Gastrocnemius medialis (tissue), 4 donors: ENCODE measurements at regions not wholly inside any gene's neighbourhood (a gene's known extent, or its start where the extent isn't known, plus 50 kb on each side); places are given as distances from the start of the nearest gene placed in this dataset.

Experiments
- ATAC-seq, 2 donors: fragments of 150-250 bp; one replicate each; pipeline ENCODE4 v1.9.1; 2016
- DNase-seq, 2 donors: peaks; one replicate each; pipeline ENCODE4 v3.0.0-alpha.2; 2019
- H3K27ac ChIP-seq, 4 donors: fragments of 200-600 bp; sonication (generic); 1 replicate in 1 of 4; 2 replicates in 3 of 4; pipeline ENCODE4 v1.5.1; 2016 to 2018; ENCODE audit warnings: mild to moderate bottlenecking in 2 of 4, moderate library complexity in 1 of 4
- H3K27me3 ChIP-seq, 3 donors: fragments of 200-600 bp; sonication (generic) in 2 of 3; 1 replicate in 1 of 3; 2 replicates in 2 of 3; pipeline versions ENCODE4 v1.5.1 to v1.6.0; 2016 to 2019; ENCODE audit warnings: mild to moderate bottlenecking in 1 of 3, moderate library complexity in 1 of 3
- H3K36me3 ChIP-seq, 2 donors: fragments of 200-600 bp; sonication (generic) in 1 of 2; one replicate each; pipeline ENCODE4 v1.5.1; 2017 to 2018
- H3K4me1 ChIP-seq, 2 donors: fragments of 200-600 bp; sonication (generic) in 1 of 2; one replicate each; pipeline ENCODE4 v1.5.1; 2016 to 2017; ENCODE audit warnings: mild to moderate bottlenecking in 2 of 2
- H3K4me3 ChIP-seq, 4 donors: fragments of 200-600 bp; sonication (generic) in 3 of 4; 1 replicate in 1 of 4; 2 replicates in 3 of 4; pipeline ENCODE4 v1.5.1; 2016 to 2019; ENCODE audit warnings: mild to moderate bottlenecking in 2 of 4
- H3K9me3 ChIP-seq, 3 donors: fragments of 200-600 bp; sonication (generic) in 2 of 3; 1 replicate in 1 of 3; 2 replicates in 2 of 3; pipeline ENCODE4 v1.5.1; 2016 to 2019
- POLR2A ChIP-seq, 2 donors: fragments of 450-650 bp; IDR thresholded peaks; one replicate each; pipeline ENCODE4 v1.6.1; 2017; ENCODE audit warnings: antibody characterized with exemption in 2 of 2, mild to moderate bottlenecking in 2 of 2, moderate library complexity in 2 of 2
- in situ Hi-C, 4 donors: fragments of 200-750 bp; cut with MboI; loops; one replicate each; pipeline versions ENCODE4 v1.15.0 to v1.8.0; 2017; ENCODE audit warnings: low sequenced_read_pairs in 4 of 4
- intact Hi-C: fragments of 100-400 bp; cut with DNase I; formaldehyde crosslinking; loops from one replicate; pipeline ENCODE4 v1.15.1; 2023; ENCODE audit warnings: low total_unique reads
- TF ChIP-seq, protein P1 (sequence below), 5 experiments: fragments of 450-650 bp in 3 of 5; fragments of 200-600 bp in 2 of 5; sonication (generic) in 2 of 5; IDR thresholded peaks in 4 of 5; conservative IDR thresholded peaks in 1 of 5; 1 replicate in 4 of 5; 2 replicates in 1 of 5; pipeline ENCODE4 v1.5.1; 2016 to 2019; ENCODE audit warnings: antibody characterized with exemption in 5 of 5, mild to moderate bottlenecking in 3 of 5, moderate library complexity in 3 of 5

GRCh38 chr13:103168901-103169508, 102.8 kb upstream of the SLC10A2 start:
- Histone ChIP-seq H3K36me3 (no peaks in the 10 kb centered on the region), H3K4me1 (no peaks in the 10 kb centered on the region), H3K27ac (no peak overlapping the region), H3K27me3 (no peaks in the 10 kb centered on the region), H3K4me3 (no peak overlapping the region), H3K9me3 (no peaks in the 10 kb centered on the region)
- in situ Hi-C loops (no loop called here), intact Hi-C loops (no loop called here)
- no peak for ATAC-seq
- no peak for TF ChIP-seq POLR2A (IDR thresholded peaks at IDR 0.05)
- TF ChIP-seq, protein P1, sequence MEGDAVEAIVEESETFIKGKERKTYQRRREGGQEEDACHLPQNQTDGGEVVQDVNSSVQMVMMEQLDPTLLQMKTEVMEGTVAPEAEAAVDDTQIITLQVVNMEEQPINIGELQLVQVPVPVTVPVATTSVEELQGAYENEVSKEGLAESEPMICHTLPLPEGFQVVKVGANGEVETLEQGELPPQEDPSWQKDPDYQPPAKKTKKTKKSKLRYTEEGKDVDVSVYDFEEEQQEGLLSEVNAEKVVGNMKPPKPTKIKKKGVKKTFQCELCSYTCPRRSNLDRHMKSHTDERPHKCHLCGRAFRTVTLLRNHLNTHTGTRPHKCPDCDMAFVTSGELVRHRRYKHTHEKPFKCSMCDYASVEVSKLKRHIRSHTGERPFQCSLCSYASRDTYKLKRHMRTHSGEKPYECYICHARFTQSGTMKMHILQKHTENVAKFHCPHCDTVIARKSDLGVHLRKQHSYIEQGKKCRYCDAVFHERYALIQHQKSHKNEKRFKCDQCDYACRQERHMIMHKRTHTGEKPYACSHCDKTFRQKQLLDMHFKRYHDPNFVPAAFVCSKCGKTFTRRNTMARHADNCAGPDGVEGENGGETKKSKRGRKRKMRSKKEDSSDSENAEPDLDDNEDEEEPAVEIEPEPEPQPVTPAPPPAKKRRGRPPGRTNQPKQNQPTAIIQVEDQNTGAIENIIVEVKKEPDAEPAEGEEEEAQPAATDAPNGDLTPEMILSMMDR (IDR thresholded peaks at IDR 0.05 in 4 of 5, conservative IDR thresholded peaks at IDR 0.05 in 1 of 5): no peak
- no peak for DNase-seq

GRCh38 chr13:103164251-103164650, 98.0 kb upstream of the SLC10A2 start:
- no peaks in the 10 kb centered on the region for H3K27me3 ChIP-seq
- no peak overlapping the region for H3K27ac ChIP-seq
- in situ Hi-C loops (no loop called here), intact Hi-C loops (no loop called here)
- ATAC-seq (no peak), DNase-seq (no peak)
- no peak overlapping the region for H3K4me3 ChIP-seq
- no peak for TF ChIP-seq POLR2A (IDR thresholded peaks at IDR 0.05)
- TF ChIP-seq, protein P1 (IDR thresholded peaks at IDR 0.05 in 4 of 5, conservative IDR thresholded peaks at IDR 0.05 in 1 of 5): no peak
- no peaks in the 10 kb centered on the region for H3K4me1 ChIP-seq
- H3K9me3 ChIP-seq: no peaks in the 10 kb centered on the region
- no peaks in the 10 kb centered on the region for H3K36me3 ChIP-seq

GRCh38 chr13:103161476-103161875, 95.3 kb upstream of the SLC10A2 start:
- H3K27me3 ChIP-seq: no peaks in the 10 kb centered on the region
- TF ChIP-seq, protein P1 (IDR thresholded peaks at IDR 0.05 in 4 of 5, conservative IDR thresholded peaks at IDR 0.05 in 1 of 5): no peak
- TF ChIP-seq POLR2A (IDR thresholded peaks at IDR 0.05): no peak
- H3K36me3 ChIP-seq: no peaks in the 10 kb centered on the region
- in situ Hi-C loops (no loop called here), intact Hi-C loops (no loop called here)
- H3K9me3 ChIP-seq: no peaks in the 10 kb centered on the region
- H3K4me3 ChIP-seq: no peak overlapping the region
- H3K4me1 ChIP-seq: no peaks in the 10 kb centered on the region
- H3K27ac ChIP-seq: no peak overlapping the region
- DNase-seq: no peak
- ATAC-seq: no peak

DNA sequence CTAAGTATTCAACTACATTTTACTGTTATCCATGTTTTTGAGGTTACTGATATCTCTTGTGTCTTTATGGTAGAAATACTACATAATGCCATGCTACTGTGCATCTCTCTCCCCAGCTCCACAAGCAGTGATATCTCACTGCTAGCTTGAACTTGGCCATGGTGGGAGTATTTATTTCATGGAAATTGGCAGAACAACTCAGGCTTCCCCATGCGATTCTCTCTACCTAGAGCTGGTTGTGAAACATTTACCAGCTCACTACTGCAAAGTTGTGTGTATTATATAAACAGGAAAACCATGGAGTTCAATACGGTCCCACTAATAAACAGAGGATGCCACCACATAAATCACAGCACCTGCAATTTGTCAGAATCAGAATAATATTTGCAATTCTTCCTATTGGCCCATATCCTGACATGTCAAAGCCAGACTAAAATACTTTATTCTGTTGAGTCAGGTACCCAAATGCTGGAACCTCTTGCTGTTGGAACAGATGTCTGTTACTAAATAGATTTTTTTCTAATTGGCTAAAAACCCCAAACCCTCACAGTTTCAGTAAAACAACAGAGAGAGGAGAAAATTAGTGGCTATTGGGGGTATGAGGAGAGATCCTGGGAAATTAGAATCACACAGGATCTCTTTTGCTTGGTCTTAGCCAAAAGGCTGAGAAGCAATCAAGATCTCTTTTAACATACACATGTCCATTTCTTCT, 91.4 kb upstream of the SLC10A2 start:
- H3K36me3 ChIP-seq: no peaks in the 10 kb centered on the region
- no peaks in the 10 kb centered on the region for H3K4me1 ChIP-seq
- H3K9me3 ChIP-seq: no peaks in the 10 kb centered on the region
- H3K27me3 ChIP-seq: no peaks in the 10 kb centered on the region
- intact Hi-C loops (no loop called here), in situ Hi-C loops (no loop called here)
- H3K4me3 ChIP-seq: no peak overlapping the region
- H3K27ac ChIP-seq: no peak overlapping the region
- TF ChIP-seq POLR2A (IDR thresholded peaks at IDR 0.05): no peak
- TF ChIP-seq, protein P1 (IDR thresholded peaks at IDR 0.05 in 4 of 5, conservative IDR thresholded peaks at IDR 0.05 in 1 of 5): no peak
- DNase-seq (no peak), ATAC-seq (no peak)
